ENCODE measurements at regions not wholly inside any gene's neighbourhood (a gene's known extent, or its start where the extent isn't known, plus 50 kb on each side); places are given as distances from the start of the nearest gene placed in this dataset.

GRCh38 chr17:5921512-5922282 is 148.5 kb upstream of the WSCD1 start:
- TF ChIP-seq CTCF (IDR thresholded peaks at IDR 0.05; ENCODE audit: insufficient read depth, low read length, poor library complexity, severe bottlenecking) (no peak), EZH2phosphoT487 (conservative IDR thresholded peaks at IDR 0.05; ENCODE audit: low read length) (no peak)

All from SU-DHL-6 (cell line).